ENCODE measurements at regions not wholly inside any gene's neighbourhood (a gene's known extent, or its start where the extent isn't known, plus 50 kb on each side); places are given as distances from the start of the nearest gene placed in this dataset.

- H3K27me3 ChIP-seq: no peaks in the 10 kb centered on the region
- H3K27ac Mint-ChIP-seq: no peak overlapping the region
- no peak overlapping the region for H3K4me2 ChIP-seq
- H3K4me3 Mint-ChIP-seq: no peak overlapping the region
- H3K9me3 Mint-ChIP-seq: peaks cover 3% of the 10 kb centered on the region
- H3K4me1 ChIP-seq: peaks cover 6% of the 10 kb centered on the region
- TF ChIP-seq EZH2 (IDR thresholded peaks at IDR 0.05): no peak
- TF ChIP-seq, protein P1, sequence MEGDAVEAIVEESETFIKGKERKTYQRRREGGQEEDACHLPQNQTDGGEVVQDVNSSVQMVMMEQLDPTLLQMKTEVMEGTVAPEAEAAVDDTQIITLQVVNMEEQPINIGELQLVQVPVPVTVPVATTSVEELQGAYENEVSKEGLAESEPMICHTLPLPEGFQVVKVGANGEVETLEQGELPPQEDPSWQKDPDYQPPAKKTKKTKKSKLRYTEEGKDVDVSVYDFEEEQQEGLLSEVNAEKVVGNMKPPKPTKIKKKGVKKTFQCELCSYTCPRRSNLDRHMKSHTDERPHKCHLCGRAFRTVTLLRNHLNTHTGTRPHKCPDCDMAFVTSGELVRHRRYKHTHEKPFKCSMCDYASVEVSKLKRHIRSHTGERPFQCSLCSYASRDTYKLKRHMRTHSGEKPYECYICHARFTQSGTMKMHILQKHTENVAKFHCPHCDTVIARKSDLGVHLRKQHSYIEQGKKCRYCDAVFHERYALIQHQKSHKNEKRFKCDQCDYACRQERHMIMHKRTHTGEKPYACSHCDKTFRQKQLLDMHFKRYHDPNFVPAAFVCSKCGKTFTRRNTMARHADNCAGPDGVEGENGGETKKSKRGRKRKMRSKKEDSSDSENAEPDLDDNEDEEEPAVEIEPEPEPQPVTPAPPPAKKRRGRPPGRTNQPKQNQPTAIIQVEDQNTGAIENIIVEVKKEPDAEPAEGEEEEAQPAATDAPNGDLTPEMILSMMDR (IDR thresholded peaks at IDR 0.05): no peak
- TF ChIP-seq EZH2phosphoT487 (IDR thresholded peaks at IDR 0.05): no peak
- peaks cover 8% of the 10 kb centered on the region for H3K4me1 Mint-ChIP-seq
- no peaks in the 10 kb centered on the region for H3K9me3 ChIP-seq (ENCODE audit: low read depth)
- H3K27ac ChIP-seq: no peak overlapping the region
- H3K4me3 ChIP-seq: no peak overlapping the region
- H3K9ac ChIP-seq: no peak overlapping the region
- peaks cover 3% of the 10 kb centered on the region for H3K27me3 Mint-ChIP-seq (ENCODE audit: insufficient read depth, low read depth)
- no peak for DNase-seq (ENCODE audit: low spot score)
- H4K20me1 ChIP-seq (ENCODE audit: low read depth): no peaks in the 10 kb centered on the region
- no peaks in the 10 kb centered on the region for H3K36me3 ChIP-seq
- no peaks in the 10 kb centered on the region for H3K36me3 Mint-ChIP-seq
- H3K79me2 ChIP-seq (ENCODE audit: low read depth): no peaks in the 10 kb centered on the region
- no peak overlapping the region for H2AFZ ChIP-seq (replicated peaks)
- H3F3A ChIP-seq (ENCODE audit: low read depth): no peaks in the 10 kb centered on the region
Observed at GRCh38 chrX:109270580-109271484, 211.1 kb downstream of the GUCY2F start.

- Histone ChIP-seq H3K36me3 (no peaks in the 10 kb centered on the region), H3K27me3 (no peaks in the 10 kb centered on the region), H3K27ac (no peak overlapping the region), H4K20me1 (ENCODE audit: low read depth) (no peaks in the 10 kb centered on the region), H3F3A (ENCODE audit: low read depth) (no peaks in the 10 kb centered on the region), H3K9ac (no peak overlapping the region), H3K4me1 (no peaks in the 10 kb centered on the region), H2AFZ (replicated peaks) (no peak overlapping the region), H3K4me2 (no peak overlapping the region), H3K9me3 (ENCODE audit: low read depth) (no peaks in the 10 kb centered on the region), H3K79me2 (ENCODE audit: low read depth) (no peaks in the 10 kb centered on the region), H3K4me3 (no peak overlapping the region)
- Mint-ChIP-seq H3K27me3 (ENCODE audit: insufficient read depth, low read depth) (peaks cover 3% of the 10 kb centered on the region), H3K36me3 (no peaks in the 10 kb centered on the region), H3K9me3 (peaks cover 2% of the 10 kb centered on the region), H3K4me1 (peaks cover 3% of the 10 kb centered on the region), H3K4me3 (no peak overlapping the region), H3K27ac (no peak overlapping the region)
- DNase-seq (ENCODE audit: low spot score): no peak
- no peak for TF ChIP-seq EZH2 (IDR thresholded peaks at IDR 0.05)
- TF ChIP-seq, protein P1 (IDR thresholded peaks at IDR 0.05): no peak
- no peak for TF ChIP-seq EZH2phosphoT487 (IDR thresholded peaks at IDR 0.05)
Observed at GRCh38 chrX:109268340-109268739, 213.5 kb downstream of the GUCY2F start.

GRCh38 chrX:109266034-109266433 is 215.9 kb downstream of the GUCY2F start:
- H3K4me1 Mint-ChIP-seq: peaks cover 2% of the 10 kb centered on the region
- no peak overlapping the region for H3K27ac Mint-ChIP-seq
- no peak for TF ChIP-seq EZH2 (IDR thresholded peaks at IDR 0.05)
- TF ChIP-seq EZH2phosphoT487 (IDR thresholded peaks at IDR 0.05): no peak
- TF ChIP-seq, protein P1 (IDR thresholded peaks at IDR 0.05): no peak
- H3K4me3 Mint-ChIP-seq: no peak overlapping the region
- no peak for DNase-seq (ENCODE audit: low spot score)
- no peaks in the 10 kb centered on the region for H3K79me2 ChIP-seq (ENCODE audit: low read depth)
- no peaks in the 10 kb centered on the region for H3K36me3 ChIP-seq
- no peaks in the 10 kb centered on the region for H4K20me1 ChIP-seq (ENCODE audit: low read depth)
- H3K27me3 ChIP-seq: no peaks in the 10 kb centered on the region
- H3K27me3 Mint-ChIP-seq (ENCODE audit: insufficient read depth, low read depth): no peaks in the 10 kb centered on the region
- no peaks in the 10 kb centered on the region for H3K36me3 Mint-ChIP-seq
- no peaks in the 10 kb centered on the region for H3K9me3 ChIP-seq (ENCODE audit: low read depth)
- H2AFZ ChIP-seq (replicated peaks): no peak overlapping the region
- H3F3A ChIP-seq (ENCODE audit: low read depth): no peaks in the 10 kb centered on the region
- H3K27ac ChIP-seq: no peak overlapping the region
- H3K9ac ChIP-seq: no peak overlapping the region
- no peak overlapping the region for H3K4me2 ChIP-seq
- no peaks in the 10 kb centered on the region for H3K4me1 ChIP-seq
- no peak overlapping the region for H3K4me3 ChIP-seq
- H3K9me3 Mint-ChIP-seq: peaks cover 6% of the 10 kb centered on the region
